GM23248 (cell line): ENCODE measurements at regions not wholly inside any gene's neighbourhood (a gene's known extent, or its start where the extent isn't known, plus 50 kb on each side); places are given as distances from the start of the nearest gene placed in this dataset.

Experiments used
- EZH2 ChIP-seq: fragments of 200-600 bp; sonication (generic); IDR thresholded peaks from 2 replicates; pipeline ENCODE4 v1.6.1; 2018; ENCODE audit warnings: antibody characterized with exemption, mild to moderate bottlenecking; ENCODE audit not compliant: insufficient read depth, poor library complexity, severe bottlenecking
- EZH2phosphoT487 ChIP-seq: fragments of 200-600 bp; sonication (generic); IDR thresholded peaks from 2 replicates; pipeline ENCODE4 v1.6.1; 2018; ENCODE audit warnings: antibody characterized with exemption, moderate library complexity, mild to moderate bottlenecking, low read depth; ENCODE audit not compliant: insufficient read depth

GRCh38 chr3:76403556-76403955 is 618.2 kb upstream of the ZNF717 start:
- TF ChIP-seq EZH2phosphoT487 (no peak), EZH2 (no peak)
